Spinal cord (tissue), 9 donors: ENCODE measurements at regions not wholly inside any gene's neighbourhood (a gene's known extent, or its start where the extent isn't known, plus 50 kb on each side); places are given as distances from the start of the nearest gene placed in this dataset.
"Not testable (repeated sequence)": the region's sequence is repeated elsewhere in the genome, so short reads cannot be mapped to it uniquely, and the experiment has no call there.

Experiments used
- DNase-seq, 6 donors: peaks; one replicate each; pipeline versions ENCODE4 v3.0.0 to v3.0.0-alpha.2; 2013 to 2015; ENCODE audit warnings: low spot score in 6 of 6, low read depth in 4 of 6
- H3K27ac ChIP-seq: one replicate; pipeline ENCODE4 v1.5.1; 2013; ENCODE audit warnings: low read depth, low read length, control low read depth
- H3K27me3 ChIP-seq: one replicate; pipeline ENCODE4 v1.6.1; 2013; ENCODE audit warnings: low read length; ENCODE audit not compliant: control insufficient read depth, insufficient read depth
- H3K36me3 ChIP-seq: one replicate; pipeline ENCODE4 v1.6.1; 2013; ENCODE audit warnings: low read length; ENCODE audit not compliant: control insufficient read depth, insufficient read depth
- H3K4me1 ChIP-seq: one replicate; pipeline ENCODE4 v1.6.1; 2013; ENCODE audit warnings: low read length; ENCODE audit not compliant: control insufficient read depth, insufficient read depth
- H3K4me3 ChIP-seq: one replicate; pipeline ENCODE4 v1.5.1; 2013; ENCODE audit warnings: low read depth, low read length, control low read depth
- H3K9me3 ChIP-seq: one replicate; pipeline ENCODE4 v1.6.1; 2013; ENCODE audit warnings: low read length; ENCODE audit not compliant: control insufficient read depth, insufficient read depth
- WGBS: methylation state at CpG from one replicate; pipeline ENCODE4 v1.1.5; 2013; ENCODE audit warnings: missing lambda C conversion rate; ENCODE audit not compliant: insufficient coverage; 5-methylcytosine and 5-hydroxymethylcytosine counted together
- donor health status: healthy.

GRCh38 chrX:128000033-128000432 lies 52.2 kb downstream of the ACTRT1 start:
- H3K4me3 ChIP-seq, DNase-seq, H3K4me1 ChIP-seq, H3K36me3 ChIP-seq, H3K9me3 ChIP-seq, H3K27me3 ChIP-seq, H3K27ac ChIP-seq: not testable (repeated sequence)
- WGBS: no CpG with 5 or more reads among the region's 6 CpGs

GRCh38 chrX:127963696-127964095 lies 88.5 kb downstream of the ACTRT1 start:
- Histone ChIP-seq H3K27me3 (no peaks in the 10 kb centered on the region), H3K27ac (no peak overlapping the region), H3K4me1 (no peaks in the 10 kb centered on the region), H3K9me3 (peaks cover 3% of the 10 kb centered on the region), H3K36me3 (no peaks in the 10 kb centered on the region), H3K4me3 (no peak overlapping the region)
- no peak for DNase-seq
- no CpG with 5 or more reads among the region's 1 CpG for WGBS

DNA sequence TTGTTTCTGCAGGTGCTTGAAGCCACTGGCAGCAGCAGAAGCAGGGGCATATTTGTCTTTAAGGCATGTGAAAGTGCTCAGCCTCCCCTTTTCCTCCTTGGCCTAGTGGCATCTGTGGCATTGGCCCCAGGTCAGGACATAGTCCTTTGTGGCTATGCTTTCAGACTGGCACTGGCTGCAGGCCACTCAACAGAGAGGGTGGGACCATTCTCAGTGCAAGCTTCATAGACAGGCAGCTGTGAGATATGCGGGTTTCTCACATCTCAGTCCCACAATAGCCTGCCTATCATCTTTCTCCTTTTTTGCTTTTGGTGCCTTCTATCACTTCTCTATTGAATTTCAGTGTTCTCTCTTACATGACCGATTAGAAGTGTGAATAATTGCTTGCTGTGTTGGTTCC lies 104.8 kb downstream of the ACTRT1 start:
- Histone ChIP-seq H3K36me3 (no peaks in the 10 kb centered on the region), H3K4me3 (no peak overlapping the region), H3K4me1 (no peaks in the 10 kb centered on the region), H3K27ac (no peak overlapping the region), H3K27me3 (no peaks in the 10 kb centered on the region), H3K9me3 (no peaks in the 10 kb centered on the region)
- DNase-seq: no peak
- no CpG with 5 or more reads among the region's 2 CpGs for WGBS

DNA sequence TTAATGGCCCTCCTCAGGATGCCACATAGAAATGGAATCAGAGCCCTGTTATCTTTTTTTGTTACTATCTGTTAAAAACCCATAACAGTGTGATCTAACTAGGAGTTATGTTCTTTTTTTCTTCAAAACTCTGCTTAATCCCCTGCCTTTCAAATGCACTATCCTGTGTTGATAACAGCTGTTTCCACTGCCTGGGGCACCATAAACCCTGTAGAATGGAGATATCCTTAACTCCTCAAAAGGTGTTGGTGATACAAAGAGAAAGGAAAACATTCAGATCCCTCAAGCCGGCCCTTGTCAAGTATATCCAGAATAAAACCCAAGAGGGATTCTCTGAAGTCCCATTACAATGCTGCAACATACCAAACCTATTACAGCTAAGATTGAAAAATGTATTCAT lies 108.6 kb downstream of the ACTRT1 start:
- WGBS: no CpG with 5 or more reads among the region's 1 CpG
- Histone ChIP-seq H3K36me3 (no peaks in the 10 kb centered on the region), H3K9me3 (no peaks in the 10 kb centered on the region)

DNA sequence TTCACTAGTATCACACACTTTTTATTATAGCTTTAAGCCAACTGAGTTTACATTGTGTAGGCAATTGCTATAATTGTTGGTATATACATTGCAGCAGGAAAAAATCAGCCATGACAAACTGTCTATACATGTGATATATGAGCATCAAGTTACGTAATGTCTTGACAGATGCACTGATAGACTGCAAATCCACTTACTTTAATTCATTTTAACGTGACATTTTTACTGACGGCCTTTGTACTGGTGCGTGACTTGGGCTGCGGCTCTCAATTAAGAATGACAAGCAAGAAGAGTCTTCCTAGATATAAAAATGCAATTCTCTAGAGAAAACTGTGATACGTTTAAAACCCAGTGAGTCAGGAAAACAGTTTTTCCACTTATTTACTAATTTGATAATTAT lies 143.8 kb downstream of the ACTRT1 start:
- Histone ChIP-seq H3K36me3 (no peaks in the 10 kb centered on the region), H3K27me3 (no peaks in the 10 kb centered on the region), H3K4me3 (no peak overlapping the region), H3K4me1 (no peaks in the 10 kb centered on the region), H3K9me3 (no peaks in the 10 kb centered on the region), H3K27ac (no peak overlapping the region)
- no peak for DNase-seq
- 40% methylated on average over 1 of the region's 6 CpGs for WGBS

More for the DNA sequence above, 108.6 kb downstream of the ACTRT1 start:
- no peak overlapping the region for H3K27ac ChIP-seq
- H3K4me1 ChIP-seq: no peaks in the 10 kb centered on the region
- H3K27me3 ChIP-seq: no peaks in the 10 kb centered on the region
- DNase-seq: peak in 1 of 6 donors; percentile 1
- H3K4me3 ChIP-seq: no peak overlapping the region

- no CpG with 5 or more reads among the region's 2 CpGs for WGBS
- Histone ChIP-seq H3K9me3 (no peaks in the 10 kb centered on the region), H3K27ac (no peak overlapping the region), H3K4me3 (no peak overlapping the region), H3K27me3 (no peaks in the 10 kb centered on the region), H3K4me1 (no peaks in the 10 kb centered on the region), H3K36me3 (no peaks in the 10 kb centered on the region)
- DNase-seq: no peak
These were observed 163.4 kb downstream of the ACTRT1 start for GRCh38 chrX:127888767-127889166.

DNA sequence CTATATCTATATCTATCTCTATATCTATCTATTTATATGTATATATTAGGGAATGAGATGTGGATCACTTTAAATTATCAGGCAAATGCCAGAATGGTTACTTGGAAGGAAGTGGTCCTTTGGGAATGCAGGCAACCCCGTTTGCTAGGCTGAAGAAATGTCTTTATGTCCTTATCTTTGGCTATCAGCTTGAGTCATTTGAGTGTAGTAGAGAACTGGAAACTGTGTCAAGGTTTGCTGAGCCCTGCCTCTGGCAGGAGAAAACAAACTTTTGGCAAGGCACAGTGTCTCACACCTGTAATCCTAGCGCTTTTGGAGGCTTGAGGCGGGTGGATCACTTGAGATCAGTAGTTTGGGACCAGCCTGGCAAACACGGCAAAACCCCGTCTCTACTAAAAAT lies 167.3 kb downstream of the ACTRT1 start:
- Histone ChIP-seq H3K27me3 (no peaks in the 10 kb centered on the region), H3K4me1 (no peaks in the 10 kb centered on the region), H3K36me3 (no peaks in the 10 kb centered on the region), H3K27ac (no peak overlapping the region), H3K9me3 (no peaks in the 10 kb centered on the region), H3K4me3 (no peak overlapping the region)
- 77% methylated on average over 4 of the region's 5 CpGs for WGBS
- DNase-seq: no peak

GRCh38 chrX:127879585-127879984 lies 172.6 kb downstream of the ACTRT1 start:
- no peaks in the 10 kb centered on the region for H3K4me1 ChIP-seq
- no peak overlapping the region for H3K27ac ChIP-seq
- no peak overlapping the region for H3K4me3 ChIP-seq
- no peaks in the 10 kb centered on the region for H3K27me3 ChIP-seq
- no CpG with 5 or more reads among the region's 2 CpGs for WGBS
- no peak for DNase-seq
- H3K9me3 ChIP-seq: no peaks in the 10 kb centered on the region
- H3K36me3 ChIP-seq: no peaks in the 10 kb centered on the region

DNA sequence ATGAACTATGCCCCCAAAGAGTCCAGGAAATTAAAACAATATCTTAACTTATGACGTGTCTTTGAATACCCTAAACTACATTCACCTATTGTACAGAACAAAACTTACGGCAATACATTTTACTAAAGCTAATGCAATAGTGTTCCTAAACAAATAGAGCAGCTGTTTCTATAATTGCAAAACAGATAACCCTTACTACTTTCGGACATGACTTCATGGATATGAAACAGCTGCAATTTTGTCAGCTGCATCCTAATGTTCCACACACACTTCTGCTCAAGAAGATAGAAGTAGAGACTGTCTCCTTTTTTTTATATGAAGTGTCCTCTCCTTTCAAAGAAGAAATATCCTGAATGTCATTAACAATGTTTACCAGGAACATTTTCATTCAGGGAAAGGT lies 174.9 kb downstream of the ACTRT1 start:
- Histone ChIP-seq H3K4me1 (no peaks in the 10 kb centered on the region), H3K36me3 (no peaks in the 10 kb centered on the region), H3K4me3 (no peak overlapping the region), H3K27ac (no peak overlapping the region), H3K9me3 (no peaks in the 10 kb centered on the region), H3K27me3 (no peaks in the 10 kb centered on the region)
- WGBS: no CpG with 5 or more reads among the region's 3 CpGs
- DNase-seq: no peak

- no peaks in the 10 kb centered on the region for H3K4me1 ChIP-seq
- WGBS: 80% methylated on average over 4 of the region's 4 CpGs
- no peak for DNase-seq
- H3K9me3 ChIP-seq: no peaks in the 10 kb centered on the region
- no peaks in the 10 kb centered on the region for H3K36me3 ChIP-seq
- H3K27ac ChIP-seq: no peak overlapping the region
- H3K27me3 ChIP-seq: no peaks in the 10 kb centered on the region
- no peak overlapping the region for H3K4me3 ChIP-seq
These were observed 178.6 kb downstream of the ACTRT1 start for GRCh38 chrX:127873637-127874036.
